Renal cortex interstitium (tissue), 11 donors: ENCODE measurements at regions not wholly inside any gene's neighbourhood (a gene's known extent, or its start where the extent isn't known, plus 50 kb on each side); places are given as distances from the start of the nearest gene placed in this dataset.

Source experiments
- DNase-seq, 11 donors: peaks; one replicate each; pipeline ENCODE4 v3.0.0-alpha.2; 2013; ENCODE audit warnings: low read depth in 9 of 11, low spot score in 4 of 11; ENCODE audit errors: extremely low read depth in 1 of 11

- no peak for DNase-seq
Observed at GRCh38 chr10:106242301-106242700, 922.2 kb downstream of the SORCS1 start.

GRCh38 chr10:106226828-106227227, 937.7 kb downstream of the SORCS1 start:
- no peak for DNase-seq

GRCh38 chr10:106226142-106226541, 938.4 kb downstream of the SORCS1 start:
- DNase-seq = no peak

GRCh38 chr10:106224676-106225075, 939.8 kb downstream of the SORCS1 start:
- no peak for DNase-seq

GRCh38 chr10:106217627-106218026, 946.9 kb downstream of the SORCS1 start:
- no peak for DNase-seq

- DNase-seq = no peak
Observed at GRCh38 chr10:106216085-106216484, 948.4 kb downstream of the SORCS1 start.

GRCh38 chr10:106214243-106214642, 950.3 kb downstream of the SORCS1 start:
- no peak for DNase-seq

GRCh38 chr10:106213493-106213892, 951.0 kb downstream of the SORCS1 start:
- no peak for DNase-seq

GRCh38 chr10:106198275-106198674, 966.2 kb downstream of the SORCS1 start:
- DNase-seq = no peak

- DNase-seq = peak in 1 of 11 donors; percentile 24
Observed at GRCh38 chr10:106189292-106189691, 975.2 kb downstream of the SORCS1 start.

- DNase-seq = no peak
Observed at GRCh38 chr10:106185951-106186350, 978.6 kb downstream of the SORCS1 start.

GRCh38 chr10:106183041-106183440, 981.5 kb downstream of the SORCS1 start:
- peak in 3 of 11 donors; percentile 4 to 20 (median 8) for DNase-seq

- DNase-seq = peak in 1 of 11 donors; percentile 7
Observed at GRCh38 chr10:106182542-106182941, 982.0 kb downstream of the SORCS1 start.

GRCh38 chr10:106181501-106181900, 983.0 kb downstream of the SORCS1 start:
- peak in 3 of 11 donors; percentile 6 to 29 (median 23) for DNase-seq

- DNase-seq = no peak
Observed at GRCh38 chr10:106179430-106179829, 985.1 kb downstream of the SORCS1 start.

GRCh38 chr10:106175760-106176377, 988.6 kb downstream of the SORCS1 start:
- no peak for DNase-seq

- no peak for DNase-seq
Observed at GRCh38 chr10:106173838-106174237, 990.7 kb downstream of the SORCS1 start.

GRCh38 chr10:106169241-106169640, 995.3 kb downstream of the SORCS1 start:
- no peak for DNase-seq

- DNase-seq = no peak
Observed at GRCh38 chr10:106167946-106168345, 996.6 kb downstream of the SORCS1 start.

- DNase-seq = no peak
Observed at GRCh38 chr10:106158241-106158640, 1006.3 kb downstream of the SORCS1 start.

- DNase-seq = peak in 1 of 11 donors; percentile 8
Observed at GRCh38 chr10:106147021-106147420, 1017.5 kb downstream of the SORCS1 start.
